ENCODE measurements at regions not wholly inside any gene's neighbourhood (a gene's known extent, or its start where the extent isn't known, plus 50 kb on each side); places are given as distances from the start of the nearest gene placed in this dataset.
"Not testable (repeated sequence)": the region's sequence is repeated elsewhere in the genome, so short reads cannot be mapped to it uniquely, and the experiment has no call there.

- not testable (repeated sequence) for TF ChIP-seq CTCF, POLR2A (IDR thresholded peaks at IDR 0.05)
Measured at GRCh38 chr16:88185406-88185805, 197.4 kb upstream of the ZNF469 start.

Measured in vagina (tissue), 2 donors.